ENCODE measurements at regions not wholly inside any gene's neighbourhood (a gene's known extent, or its start where the extent isn't known, plus 50 kb on each side); places are given as distances from the start of the nearest gene placed in this dataset.

GRCh38 chr16:64397945-64398508 is 723.8 kb downstream of the CDH11 start:
- DNase-seq = no peak

GRCh38 chr16:64397042-64397441 is 724.8 kb downstream of the CDH11 start:
- DNase-seq = no peak

- DNase-seq = no peak
Observed at GRCh38 chr16:64394061-64394460, 727.8 kb downstream of the CDH11 start.

- DNase-seq = no peak
Observed at GRCh38 chr16:64392456-64392855, 729.4 kb downstream of the CDH11 start.

GRCh38 chr16:64391063-64391600 is 730.7 kb downstream of the CDH11 start:
- no peak for DNase-seq

GRCh38 chr16:64390102-64390501 is 731.8 kb downstream of the CDH11 start:
- no peak for DNase-seq

- DNase-seq = no peak
Observed at GRCh38 chr16:64384636-64385035, 737.2 kb downstream of the CDH11 start.

GRCh38 chr16:64381979-64382378 is 739.9 kb downstream of the CDH11 start:
- DNase-seq = no peak

GRCh38 chr16:64380751-64381150 is 741.1 kb downstream of the CDH11 start:
- DNase-seq = no peak

- DNase-seq = no peak
Observed at GRCh38 chr16:64375391-64375980, 746.4 kb downstream of the CDH11 start.

- DNase-seq = no peak
Observed at GRCh38 chr16:64370112-64370511, 751.8 kb downstream of the CDH11 start.

GRCh38 chr16:64365448-64365931 is 756.4 kb downstream of the CDH11 start:
- DNase-seq = no peak

GRCh38 chr16:64364894-64365293 is 757.0 kb downstream of the CDH11 start:
- no peak for DNase-seq

GRCh38 chr16:64364416-64364815 is 757.4 kb downstream of the CDH11 start:
- no peak for DNase-seq

- DNase-seq = no peak
Observed at GRCh38 chr16:64364016-64364415, 757.8 kb downstream of the CDH11 start.

GRCh38 chr16:64363039-64363438 is 758.8 kb downstream of the CDH11 start:
- no peak for DNase-seq

GRCh38 chr16:64362193-64362592 is 759.7 kb downstream of the CDH11 start:
- DNase-seq = no peak

- no peak for DNase-seq
Observed at GRCh38 chr16:64361753-64362152, 760.1 kb downstream of the CDH11 start.

- DNase-seq = no peak
Observed at GRCh38 chr16:64358291-64358690, 763.6 kb downstream of the CDH11 start.

GRCh38 chr16:64356267-64356666 is 765.6 kb downstream of the CDH11 start:
- no peak for DNase-seq

GRCh38 chr16:64352246-64352645 is 769.6 kb downstream of the CDH11 start:
- DNase-seq = no peak

- DNase-seq = no peak
Observed at GRCh38 chr16:64351121-64351520, 770.7 kb downstream of the CDH11 start.

GRCh38 chr16:64346080-64346479 is 775.8 kb downstream of the CDH11 start:
- DNase-seq = no peak

- no peak for DNase-seq
Observed at GRCh38 chr16:64345142-64345541, 776.7 kb downstream of the CDH11 start.
